AG09319 (cell line): ENCODE measurements at regions not wholly inside any gene's neighbourhood (a gene's known extent, or its start where the extent isn't known, plus 50 kb on each side); places are given as distances from the start of the nearest gene placed in this dataset.
"Not testable (repeated sequence)": the region's sequence is repeated elsewhere in the genome, so short reads cannot be mapped to it uniquely, and the experiment has no call there.

Experiments
- DNase-seq: peaks from one replicate; pipeline ENCODE4 v3.0.0-alpha.2; 2010; ENCODE audit warnings: low read depth; ENCODE audit errors: extremely low read depth
- TF ChIP-seq, protein P1 (sequence below): IDR thresholded peaks from 2 replicates; pipeline ENCODE4 v1.5.1; 2011; ENCODE audit warnings: low read depth, mild to moderate bottlenecking, inconsistent platforms, low read length, moderate library complexity

DNA sequence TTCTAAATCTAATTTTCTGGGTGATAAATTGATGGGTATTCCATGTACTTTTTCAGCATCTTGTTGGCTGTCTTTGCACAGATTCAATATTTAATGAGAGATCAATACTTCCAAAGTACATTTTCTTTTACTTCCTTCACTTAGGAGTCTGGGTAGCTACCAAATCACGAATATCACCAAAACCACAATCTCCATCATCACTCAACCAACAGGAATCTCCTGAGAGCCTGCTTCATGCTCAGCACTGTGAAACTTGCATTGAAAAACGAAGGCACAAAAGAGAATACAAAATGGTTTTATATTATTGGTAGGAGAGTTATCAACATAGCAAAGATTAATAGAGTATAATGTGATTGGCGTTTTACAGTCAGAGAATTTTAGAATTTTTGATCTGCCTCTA lies 261.5 kb upstream of the DSEL start:
- TF ChIP-seq, protein P1, sequence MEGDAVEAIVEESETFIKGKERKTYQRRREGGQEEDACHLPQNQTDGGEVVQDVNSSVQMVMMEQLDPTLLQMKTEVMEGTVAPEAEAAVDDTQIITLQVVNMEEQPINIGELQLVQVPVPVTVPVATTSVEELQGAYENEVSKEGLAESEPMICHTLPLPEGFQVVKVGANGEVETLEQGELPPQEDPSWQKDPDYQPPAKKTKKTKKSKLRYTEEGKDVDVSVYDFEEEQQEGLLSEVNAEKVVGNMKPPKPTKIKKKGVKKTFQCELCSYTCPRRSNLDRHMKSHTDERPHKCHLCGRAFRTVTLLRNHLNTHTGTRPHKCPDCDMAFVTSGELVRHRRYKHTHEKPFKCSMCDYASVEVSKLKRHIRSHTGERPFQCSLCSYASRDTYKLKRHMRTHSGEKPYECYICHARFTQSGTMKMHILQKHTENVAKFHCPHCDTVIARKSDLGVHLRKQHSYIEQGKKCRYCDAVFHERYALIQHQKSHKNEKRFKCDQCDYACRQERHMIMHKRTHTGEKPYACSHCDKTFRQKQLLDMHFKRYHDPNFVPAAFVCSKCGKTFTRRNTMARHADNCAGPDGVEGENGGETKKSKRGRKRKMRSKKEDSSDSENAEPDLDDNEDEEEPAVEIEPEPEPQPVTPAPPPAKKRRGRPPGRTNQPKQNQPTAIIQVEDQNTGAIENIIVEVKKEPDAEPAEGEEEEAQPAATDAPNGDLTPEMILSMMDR = no peak
- DNase-seq = no peak

DNA sequence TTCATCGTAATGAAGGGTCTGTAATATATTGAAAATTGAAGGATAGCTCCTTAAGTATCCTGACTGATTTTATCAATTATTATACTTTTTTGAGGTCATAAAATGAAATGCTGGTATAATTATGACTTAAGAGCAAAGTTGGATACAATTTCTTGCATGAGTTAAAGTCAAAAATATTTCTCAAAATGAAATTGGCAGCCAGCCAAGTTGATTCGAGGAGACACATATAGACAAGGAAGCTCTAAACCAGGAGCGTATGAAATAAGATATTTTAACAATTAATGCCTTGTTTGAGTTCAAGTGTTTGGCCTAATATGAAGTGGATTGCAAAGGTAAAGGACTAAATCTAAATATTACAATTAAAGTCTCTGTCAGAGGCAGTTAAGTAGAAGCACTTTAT lies 260.4 kb upstream of the DSEL start:
- TF ChIP-seq, protein P1 = no peak
- no peak for DNase-seq

DNA sequence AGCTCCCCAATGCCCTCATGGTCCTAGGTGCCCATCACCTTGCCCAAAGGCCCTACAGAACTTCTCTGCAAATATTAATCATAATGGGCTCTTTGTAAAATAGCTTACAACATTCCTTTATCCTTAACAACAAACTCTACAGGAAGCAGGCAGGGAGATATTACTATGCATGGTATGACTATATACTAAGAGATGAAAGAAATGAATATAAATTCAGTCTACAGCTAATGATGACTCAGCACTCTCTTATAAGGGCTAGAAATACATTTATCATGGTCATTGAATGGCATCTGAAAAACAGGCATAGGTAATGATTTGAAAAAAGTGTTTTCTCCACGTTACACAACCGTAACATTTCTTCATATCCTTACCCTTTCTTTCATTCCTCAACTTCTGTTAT lies 254.8 kb upstream of the DSEL start:
- no peak for DNase-seq
- TF ChIP-seq, protein P1 = no peak

DNA sequence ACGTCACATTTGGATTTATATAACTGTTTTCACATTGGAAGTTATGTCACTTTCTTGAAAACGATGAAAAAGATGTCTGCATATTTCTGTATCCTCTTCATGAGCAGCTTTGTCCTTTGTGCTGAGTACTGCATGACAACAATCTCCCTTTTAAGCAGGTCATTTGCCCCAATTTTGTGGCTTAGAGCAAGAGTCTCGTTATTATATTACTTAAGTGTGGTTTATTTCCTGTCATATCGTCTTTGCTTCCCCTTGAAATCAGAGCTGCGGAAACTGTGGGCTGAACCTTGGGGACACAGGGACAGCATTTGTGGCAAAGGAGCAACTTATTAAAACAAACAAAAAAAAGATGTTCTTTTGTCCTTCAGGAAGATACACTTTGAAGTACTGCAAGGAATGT lies 254.0 kb upstream of the DSEL start:
- no peak for DNase-seq
- TF ChIP-seq, protein P1 = no peak

DNA sequence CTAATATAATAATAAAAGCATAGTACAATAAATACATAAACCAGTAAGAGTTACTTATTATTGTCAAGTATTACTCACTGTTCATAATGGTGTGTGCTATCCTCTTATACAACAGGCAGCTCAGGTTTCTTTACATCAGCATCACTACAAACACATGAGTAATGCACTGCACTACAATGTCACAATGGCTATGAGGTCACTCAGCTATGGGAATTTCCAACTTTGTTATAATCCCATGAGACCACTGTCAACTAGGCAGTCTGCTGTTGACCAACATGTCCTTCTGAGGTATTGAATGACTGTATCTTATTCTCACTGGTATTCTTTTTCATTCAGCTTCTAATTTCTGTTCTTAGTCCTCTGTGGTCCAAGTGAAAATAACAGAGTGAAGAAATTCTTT lies 250.4 kb upstream of the DSEL start:
- peak; percentile 28 for DNase-seq
- TF ChIP-seq, protein P1 = no peak

DNA sequence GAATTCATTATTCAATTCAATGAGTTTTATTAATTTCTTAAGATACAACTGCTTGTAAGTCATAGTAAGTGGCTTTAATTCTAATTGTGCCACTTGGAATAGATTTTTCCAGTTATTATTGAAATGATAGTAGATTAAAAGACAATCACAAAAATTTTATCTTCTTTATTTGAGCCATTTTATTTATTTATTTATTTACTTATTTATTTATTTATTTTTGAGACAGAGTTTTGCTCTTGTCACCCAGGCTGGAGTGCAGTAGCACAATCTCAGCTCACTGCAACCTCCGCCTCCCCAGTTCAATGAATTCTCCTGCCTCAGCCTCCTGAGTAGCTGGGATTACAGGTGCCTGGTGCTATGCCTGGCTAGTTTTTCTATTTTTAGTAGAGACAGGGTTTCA lies 235.7 kb upstream of the DSEL start:
- DNase-seq = not testable (repeated sequence)

DNA sequence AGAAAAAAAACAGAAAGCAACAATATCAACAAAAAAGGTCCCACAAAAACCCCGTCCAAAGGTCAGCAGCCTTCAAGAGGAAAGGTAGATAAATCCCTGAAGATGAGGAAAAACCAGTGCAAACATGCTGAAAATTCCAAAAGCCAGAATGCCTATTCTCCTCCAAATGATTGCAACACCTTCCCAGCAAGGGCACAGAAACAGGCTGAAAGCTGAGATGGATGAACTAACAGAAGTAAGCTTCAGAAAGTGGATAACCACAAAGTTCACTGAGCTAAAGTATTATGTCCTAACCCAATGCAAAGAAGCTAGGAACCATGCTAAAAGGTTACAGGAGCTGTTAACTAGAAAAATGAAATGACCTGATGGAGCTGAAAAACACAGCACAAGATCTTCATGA lies 226.4 kb upstream of the DSEL start:
- TF ChIP-seq, protein P1 = no peak

DNA sequence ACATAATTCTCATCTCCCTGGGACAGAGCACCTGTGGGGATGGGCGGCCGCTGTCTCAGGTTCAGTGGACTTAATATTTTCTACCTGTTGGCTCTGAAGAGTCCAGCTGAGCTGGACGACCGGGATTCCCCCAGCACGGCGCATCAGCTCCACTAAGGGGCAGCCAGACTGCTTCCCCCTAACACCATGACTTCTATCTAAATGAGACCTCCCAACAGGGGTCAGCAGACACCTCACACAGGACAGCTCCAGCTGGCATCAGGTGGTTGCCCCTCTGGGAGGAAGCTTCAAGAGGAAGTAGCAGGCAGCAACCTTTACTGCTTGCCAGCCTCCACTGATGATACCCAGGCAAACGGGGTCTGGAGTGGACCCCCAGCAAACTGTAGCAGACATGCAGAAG lies 226.0 kb upstream of the DSEL start:
- TF ChIP-seq, protein P1 = no peak
- DNase-seq = no peak

More for the DNA sequence above, 226.4 kb upstream of the DSEL start:
- no peak for DNase-seq
